HG03064 (cell line): ENCODE measurements at regions not wholly inside any gene's neighbourhood (a gene's known extent, or its start where the extent isn't known, plus 50 kb on each side); places are given as distances from the start of the nearest gene placed in this dataset.
"Not testable (repeated sequence)": the region's sequence is repeated elsewhere in the genome, so short reads cannot be mapped to it uniquely, and the experiment has no call there.

ENCODE experiments used
- ATAC-seq: cut with Tn5 transposase; IDR thresholded peaks from one replicate; pipeline ENCODE4 v1.9.1; 2021; ENCODE audit warnings: low read depth; ENCODE audit not compliant: unreplicated experiment

- ATAC-seq = no peak
Observed at GRCh38 chr10:78645169-78645686, 423.5 kb upstream of the ZMIZ1 start.

- ATAC-seq = no peak
Observed at GRCh38 chr10:78645975-78646374, 422.8 kb upstream of the ZMIZ1 start.

- ATAC-seq = no peak
Observed at GRCh38 chr10:78648256-78648860, 420.4 kb upstream of the ZMIZ1 start.

GRCh38 chr10:78649429-78649828, 419.3 kb upstream of the ZMIZ1 start:
- no peak for ATAC-seq

GRCh38 chr10:78650122-78650521, 418.6 kb upstream of the ZMIZ1 start:
- no peak for ATAC-seq

GRCh38 chr10:78651287-78651686, 417.5 kb upstream of the ZMIZ1 start:
- ATAC-seq = no peak

- ATAC-seq = no peak
Observed at GRCh38 chr10:78653555-78653954, 415.2 kb upstream of the ZMIZ1 start.

- no peak for ATAC-seq
Observed at GRCh38 chr10:78654047-78654590, 414.6 kb upstream of the ZMIZ1 start.

GRCh38 chr10:78655979-78656378, 412.8 kb upstream of the ZMIZ1 start:
- ATAC-seq = no peak

- ATAC-seq = no peak
Observed at GRCh38 chr10:78656417-78657162, 412.2 kb upstream of the ZMIZ1 start.

GRCh38 chr10:78657163-78657861, 411.5 kb upstream of the ZMIZ1 start:
- ATAC-seq = no peak

GRCh38 chr10:78657862-78658165, 411.0 kb upstream of the ZMIZ1 start:
- ATAC-seq = no peak

- ATAC-seq = peak; percentile 67
Observed at GRCh38 chr10:78658645-78659597, 409.8 kb upstream of the ZMIZ1 start.

- ATAC-seq = no peak
Observed at GRCh38 chr10:78659598-78659967, 409.2 kb upstream of the ZMIZ1 start.

- no peak for ATAC-seq
Observed at GRCh38 chr10:78660446-78661106, 408.2 kb upstream of the ZMIZ1 start.

GRCh38 chr10:78663721-78664120, 405.0 kb upstream of the ZMIZ1 start:
- no peak for ATAC-seq

GRCh38 chr10:78664929-78665553, 403.7 kb upstream of the ZMIZ1 start:
- ATAC-seq = no peak

GRCh38 chr10:78672918-78673317, 395.8 kb upstream of the ZMIZ1 start:
- no peak for ATAC-seq

- not testable (repeated sequence) for ATAC-seq
Observed at GRCh38 chr10:78681141-78681540, 387.6 kb upstream of the ZMIZ1 start.
